HUDEP-2 (cell line): ENCODE measurements at regions not wholly inside any gene's neighbourhood (a gene's known extent, or its start where the extent isn't known, plus 50 kb on each side); places are given as distances from the start of the nearest gene placed in this dataset.

ENCODE experiments used
- DNase-seq, 76 experiments: peaks; one replicate each; lab custom pipeline; 2025; ENCODE audit not compliant: unreplicated experiment in 76 of 76; lab: John Stamatoyannopoulos, UW

- DNase-seq: no peak
Measured at GRCh38 chr2:22737144-22737543, 647.8 kb upstream of the KLHL29 start.

GRCh38 chr2:22741216-22741615 lies 643.8 kb upstream of the KLHL29 start:
- DNase-seq: no peak

- DNase-seq: no peak
Measured at GRCh38 chr2:22748909-22749308, 636.1 kb upstream of the KLHL29 start.

GRCh38 chr2:22753476-22753875 lies 631.5 kb upstream of the KLHL29 start:
- DNase-seq: no peak

GRCh38 chr2:22756276-22757043 lies 628.5 kb upstream of the KLHL29 start:
- no peak for DNase-seq

GRCh38 chr2:22769497-22769896 lies 615.5 kb upstream of the KLHL29 start:
- DNase-seq: no peak

GRCh38 chr2:22784566-22784965 lies 600.4 kb upstream of the KLHL29 start:
- no peak for DNase-seq

- no peak for DNase-seq
Measured at GRCh38 chr2:22786817-22787216, 598.2 kb upstream of the KLHL29 start.

- no peak for DNase-seq
Measured at GRCh38 chr2:22787745-22788144, 597.2 kb upstream of the KLHL29 start.

GRCh38 chr2:22788749-22789327 lies 596.1 kb upstream of the KLHL29 start:
- DNase-seq: no peak

GRCh38 chr2:22795287-22795866 lies 589.6 kb upstream of the KLHL29 start:
- no peak for DNase-seq

- no peak for DNase-seq
Measured at GRCh38 chr2:22798386-22798785, 586.6 kb upstream of the KLHL29 start.

- no peak for DNase-seq
Measured at GRCh38 chr2:22800412-22800811, 584.6 kb upstream of the KLHL29 start.

GRCh38 chr2:22801071-22801470 lies 583.9 kb upstream of the KLHL29 start:
- no peak for DNase-seq

- DNase-seq: no peak
Measured at GRCh38 chr2:22801970-22802369, 583.0 kb upstream of the KLHL29 start.

GRCh38 chr2:22807872-22808271 lies 577.1 kb upstream of the KLHL29 start:
- DNase-seq: no peak

- no peak for DNase-seq
Measured at GRCh38 chr2:22810602-22811001, 574.4 kb upstream of the KLHL29 start.

- DNase-seq: no peak
Measured at GRCh38 chr2:22812065-22812680, 572.8 kb upstream of the KLHL29 start.

GRCh38 chr2:22817197-22817596 lies 567.8 kb upstream of the KLHL29 start:
- DNase-seq: no peak

- DNase-seq: no peak
Measured at GRCh38 chr2:22821458-22821857, 563.5 kb upstream of the KLHL29 start.

- no peak for DNase-seq
Measured at GRCh38 chr2:22822835-22823234, 562.1 kb upstream of the KLHL29 start.

- DNase-seq: no peak
Measured at GRCh38 chr2:22824618-22825017, 560.4 kb upstream of the KLHL29 start.
